HG02678 (cell line): ENCODE measurements at regions not wholly inside any gene's neighbourhood (a gene's known extent, or its start where the extent isn't known, plus 50 kb on each side); places are given as distances from the start of the nearest gene placed in this dataset.

Source experiments
- ATAC-seq: cut with Tn5 transposase; IDR thresholded peaks from one replicate; pipeline ENCODE4 v1.9.1; 2021; ENCODE audit warnings: mild to moderate bottlenecking, moderate library complexity; ENCODE audit not compliant: unreplicated experiment

DNA sequence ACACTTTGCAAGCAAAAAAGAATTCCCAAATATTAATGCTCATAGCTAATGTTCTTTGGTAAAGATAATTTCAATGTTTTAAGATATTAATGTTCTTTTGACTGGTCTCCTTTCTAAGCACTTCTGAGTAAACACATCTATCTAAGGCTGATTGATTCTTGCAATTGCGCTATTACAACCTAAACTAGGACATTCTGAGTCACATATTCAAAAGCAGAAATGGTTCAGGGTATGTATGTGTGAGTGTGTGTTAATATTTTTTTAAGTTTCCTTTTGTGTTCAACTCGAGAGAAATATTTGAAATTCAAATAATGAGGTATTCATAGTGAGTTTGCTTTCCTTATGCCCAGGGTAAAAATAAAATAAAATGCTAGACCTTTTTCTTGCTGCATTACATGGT, 203.6 kb upstream of the GRIK3 start:
- ATAC-seq, result no peak

DNA sequence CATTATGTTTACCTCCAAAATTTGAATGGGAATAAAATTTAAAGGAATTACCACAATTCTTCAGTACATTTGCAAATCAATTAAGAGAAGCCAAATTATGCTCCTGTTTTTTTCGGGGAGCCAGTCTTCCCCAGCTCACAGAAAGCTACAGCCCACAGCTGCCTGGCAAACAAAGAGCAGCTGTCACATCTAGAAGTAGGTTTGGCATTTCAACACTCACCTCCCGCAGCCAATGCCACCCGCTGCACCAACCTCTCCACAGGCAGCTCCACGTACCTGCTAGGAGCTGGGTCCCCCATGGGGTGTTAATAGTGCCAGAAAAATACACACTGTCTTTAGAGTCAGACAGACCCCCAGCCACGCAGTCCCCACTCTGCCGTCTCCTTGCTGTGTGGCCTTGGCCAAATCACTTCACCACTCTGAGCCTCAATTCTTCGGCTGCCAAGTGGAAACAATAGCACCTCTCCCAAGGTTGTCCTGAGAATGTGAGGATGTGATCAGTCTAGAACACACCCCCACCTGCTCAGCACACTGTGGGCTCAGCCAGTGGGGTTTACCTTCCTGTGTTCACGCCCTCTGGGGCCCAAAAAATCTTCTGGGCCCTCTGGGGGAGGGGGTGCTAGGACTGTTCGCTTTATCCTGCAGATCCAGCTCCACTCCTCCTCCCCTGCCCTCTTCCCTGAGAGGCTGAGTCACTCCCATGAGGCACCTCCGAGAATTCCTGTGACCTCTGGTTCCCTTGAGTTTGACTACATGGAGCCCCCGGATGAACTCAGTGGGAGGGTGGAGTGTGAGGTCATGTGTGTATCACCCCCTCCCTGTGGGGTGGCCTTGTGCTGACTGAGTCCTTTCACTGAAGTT, 204.3 kb upstream of the GRIK3 start:
- no peak for ATAC-seq

DNA sequence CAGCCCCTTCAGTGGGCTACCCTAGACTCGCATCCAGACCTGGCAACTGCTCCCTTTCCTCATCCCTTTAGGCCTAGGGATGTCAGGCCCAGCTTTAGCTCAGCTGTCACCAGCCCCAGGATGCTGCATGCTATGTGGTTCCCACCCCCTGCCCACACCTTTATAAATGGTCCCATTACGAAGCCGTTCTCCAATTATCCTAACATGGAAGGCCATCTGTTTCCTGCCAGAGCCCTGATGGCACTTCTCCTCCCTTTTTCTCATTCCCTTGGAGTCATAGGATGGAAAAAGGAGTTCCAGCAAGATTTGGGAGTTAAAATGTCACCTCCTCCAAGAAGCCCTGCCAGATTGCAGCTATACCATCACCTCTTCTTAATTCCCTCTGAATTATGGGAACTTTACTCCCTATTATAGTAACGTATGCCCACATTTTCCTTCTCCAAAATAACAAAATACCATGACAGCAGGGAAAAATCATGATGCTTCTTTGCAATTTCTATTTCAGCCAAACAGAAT, 205.0 kb upstream of the GRIK3 start:
- no peak for ATAC-seq

DNA sequence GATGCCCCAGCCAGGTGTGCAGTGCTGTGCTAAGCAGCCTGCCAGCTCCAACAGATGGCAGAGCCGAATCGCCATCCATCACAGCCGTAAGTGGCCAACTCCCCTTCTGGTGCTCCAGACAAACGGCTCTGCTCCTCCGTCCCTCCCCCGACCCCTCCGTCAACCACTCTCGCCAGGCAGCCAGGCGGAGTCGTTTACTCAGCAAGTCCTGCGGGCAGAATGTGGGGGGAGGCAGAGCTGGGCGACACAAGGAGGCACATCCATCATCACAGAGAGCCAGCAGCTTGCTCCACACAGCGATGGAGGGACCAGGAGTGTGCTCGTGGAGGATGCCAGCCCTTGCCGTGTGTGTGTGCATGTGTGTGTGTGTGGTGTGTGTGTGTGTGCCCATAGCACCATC, 206.6 kb upstream of the GRIK3 start:
- no peak for ATAC-seq

DNA sequence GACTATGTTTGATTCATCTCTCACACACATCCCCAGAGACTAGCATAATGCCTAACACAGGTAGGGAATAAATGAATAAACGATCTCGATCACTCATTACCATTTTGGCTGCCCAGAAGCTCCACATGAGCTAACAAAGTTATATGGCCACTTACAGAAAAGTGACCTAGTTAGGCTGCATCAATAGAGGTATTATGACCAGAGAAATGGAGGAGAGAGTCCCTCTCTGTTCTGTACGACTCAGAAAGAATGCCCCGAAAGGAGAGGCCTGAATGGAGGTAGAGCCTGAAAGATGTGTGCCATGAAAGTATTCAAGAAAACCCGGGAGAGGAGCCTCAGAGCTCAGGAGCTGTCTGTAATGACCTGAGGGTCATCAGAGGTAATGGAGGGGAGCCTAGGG, 208.2 kb upstream of the GRIK3 start:
- ATAC-seq, result no peak

DNA sequence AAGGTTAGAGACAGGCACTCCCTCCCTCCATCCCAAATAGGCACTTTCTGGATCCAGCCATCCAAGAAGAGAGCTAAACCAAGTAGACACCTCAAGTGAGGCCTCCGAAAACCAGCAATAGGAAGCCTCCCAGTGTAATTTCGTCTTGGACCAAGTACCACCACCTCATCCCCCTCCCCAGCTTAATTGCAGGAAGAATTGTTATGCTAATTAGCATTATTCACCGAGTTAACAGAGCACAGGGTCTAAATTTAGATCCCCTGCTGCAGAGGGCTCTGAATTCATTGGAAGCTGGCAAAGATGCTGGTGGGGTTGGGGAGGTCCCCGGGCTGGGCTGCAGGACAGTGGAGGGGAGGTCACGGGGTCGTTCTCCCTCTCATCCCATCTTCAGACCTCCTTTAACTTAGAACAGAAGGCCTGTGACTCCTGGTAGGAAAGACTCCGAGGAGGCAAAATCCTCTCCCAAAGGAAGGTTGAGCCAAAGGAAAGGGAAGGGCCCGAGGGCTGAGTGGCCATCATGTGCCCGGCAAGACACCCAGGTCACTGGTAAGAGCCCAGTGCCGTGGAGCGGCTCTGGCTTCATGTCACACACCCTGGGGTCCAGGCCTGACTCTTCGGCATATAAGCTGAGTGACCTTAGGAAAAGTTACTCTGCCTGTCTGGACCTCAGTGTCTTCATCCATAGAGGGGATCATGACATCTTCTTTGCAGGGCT, 209.2 kb upstream of the GRIK3 start:
- no peak for ATAC-seq

DNA sequence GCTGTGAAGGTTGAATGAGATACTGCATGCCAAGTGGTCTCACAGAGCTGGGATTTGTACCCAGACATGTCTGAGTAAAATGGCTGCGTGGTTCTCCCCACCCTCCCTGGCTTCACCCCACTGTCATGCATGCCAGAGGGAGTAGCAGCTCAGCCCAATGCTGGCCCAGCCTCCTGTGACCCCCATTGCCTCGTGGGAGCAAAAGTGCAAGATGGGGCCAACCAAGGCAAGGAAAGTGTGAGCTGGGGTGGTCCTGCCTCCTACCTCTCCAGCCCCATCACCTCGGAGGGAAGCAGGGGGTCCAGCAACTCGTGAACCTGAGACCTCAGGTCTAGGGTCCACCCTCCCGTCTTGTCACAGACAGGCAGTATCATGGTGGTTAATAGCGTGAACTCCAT, 209.8 kb upstream of the GRIK3 start:
- no peak for ATAC-seq

DNA sequence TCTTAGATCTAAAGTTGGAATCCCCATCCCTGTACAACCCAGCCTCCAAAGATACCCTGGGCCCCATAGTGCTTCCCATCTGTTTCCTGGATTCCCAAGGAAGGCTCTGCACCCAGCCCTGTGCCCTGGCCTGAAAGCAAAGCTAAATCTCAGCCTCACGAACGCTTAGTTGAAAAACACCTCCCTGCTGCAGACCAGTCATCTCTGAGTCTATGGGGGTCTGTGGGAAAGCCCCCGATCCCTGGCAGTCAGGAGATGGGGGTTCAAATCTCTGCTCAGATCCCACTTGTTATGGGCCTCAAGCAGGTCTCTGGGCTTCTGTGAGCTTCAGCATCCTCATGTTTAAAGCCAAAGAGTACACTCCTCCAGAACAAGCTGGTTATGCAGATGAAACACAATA, 210.5 kb upstream of the GRIK3 start:
- no peak for ATAC-seq

DNA sequence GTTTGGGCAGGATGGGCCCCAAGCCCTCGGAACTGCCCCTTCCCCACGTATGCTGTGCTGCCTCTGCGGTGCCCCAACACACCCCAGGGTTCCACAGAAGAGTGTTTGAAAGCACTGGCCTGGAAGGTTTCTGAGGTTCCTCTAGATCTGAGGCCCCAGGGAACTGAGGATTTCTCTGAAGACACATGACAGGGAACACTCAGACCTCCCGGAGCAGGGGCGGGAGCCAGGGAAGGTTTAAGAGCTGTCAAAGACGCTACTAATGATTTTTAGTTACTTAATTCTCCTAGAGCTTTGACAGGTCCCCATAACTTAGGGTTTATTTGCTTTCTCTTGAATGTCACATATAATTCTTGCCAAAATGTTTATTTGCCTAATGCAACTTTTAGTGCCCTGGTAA, 212.3 kb upstream of the GRIK3 start:
- no peak for ATAC-seq

DNA sequence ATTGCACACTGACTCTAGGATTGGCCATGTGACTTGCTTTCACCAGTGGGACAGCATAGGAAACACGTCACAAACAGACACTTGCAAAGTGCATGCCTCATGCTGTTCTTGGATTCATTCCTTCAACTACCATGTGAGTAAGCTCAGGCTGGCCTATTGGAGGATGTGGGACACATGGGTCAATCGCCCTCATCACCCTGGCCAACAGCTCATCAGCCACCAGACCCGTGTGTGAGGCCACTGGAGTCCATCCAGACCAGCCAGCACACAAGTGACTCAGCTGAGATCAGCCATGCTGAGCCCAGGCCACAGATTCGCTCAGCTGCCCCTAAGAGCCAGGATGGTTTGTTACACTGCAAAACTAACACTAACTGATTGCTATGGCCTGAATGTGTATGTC, 216.1 kb upstream of the GRIK3 start:
- ATAC-seq, result no peak

DNA sequence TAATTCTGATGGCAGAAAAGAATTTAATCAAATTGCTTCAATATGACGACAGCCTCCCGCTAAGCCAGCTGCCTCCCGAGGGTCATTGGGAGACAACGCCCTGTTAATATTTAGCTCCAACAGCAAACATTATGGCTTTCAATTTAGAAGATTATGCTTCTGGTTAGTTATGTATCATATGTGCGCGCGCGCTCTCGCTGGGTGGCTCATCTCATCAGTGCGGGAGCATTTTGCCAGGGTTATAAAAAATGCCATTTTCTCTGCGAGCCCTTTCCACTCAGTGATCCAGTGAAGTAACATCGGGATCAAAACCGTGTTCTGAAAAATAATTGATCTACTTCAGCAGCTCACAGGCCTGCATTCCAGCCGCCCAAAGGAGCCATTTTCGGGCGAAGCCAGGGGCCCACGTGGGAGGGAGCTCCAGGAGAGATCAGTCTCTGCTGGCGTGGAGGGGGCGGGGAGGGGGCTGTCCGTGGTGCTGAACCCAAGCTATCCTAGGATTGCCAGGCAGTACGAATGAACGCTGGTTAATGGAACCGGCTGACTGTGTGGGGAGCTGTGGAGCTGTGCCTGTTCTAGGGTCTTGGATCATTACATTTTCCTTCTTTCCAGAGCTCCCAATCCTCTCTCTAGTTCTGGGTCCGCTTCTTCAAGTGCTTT, 219.1 kb upstream of the ZC3H12A start:
- ATAC-seq, result no peak

DNA sequence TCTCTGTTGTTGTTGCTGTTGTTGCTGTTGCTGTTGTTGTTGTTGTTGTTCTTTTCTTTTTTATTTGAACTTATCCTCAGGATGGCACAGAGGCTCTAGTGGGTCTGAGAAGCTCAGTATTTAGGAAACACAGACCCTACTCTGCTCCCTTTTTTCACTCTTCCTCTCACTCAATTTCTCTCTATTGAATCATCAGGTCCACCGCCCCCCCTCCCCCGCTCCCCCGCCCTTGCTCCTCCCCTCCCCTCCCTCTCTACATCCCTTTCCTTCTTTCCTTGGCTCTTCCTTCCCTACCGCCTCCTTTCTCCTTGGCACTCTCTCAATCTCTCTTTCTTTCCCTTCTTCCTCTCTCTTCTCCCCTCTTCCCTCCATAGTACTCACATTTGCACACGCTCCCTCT, 218.5 kb upstream of the ZC3H12A start:
- ATAC-seq, result no peak

DNA sequence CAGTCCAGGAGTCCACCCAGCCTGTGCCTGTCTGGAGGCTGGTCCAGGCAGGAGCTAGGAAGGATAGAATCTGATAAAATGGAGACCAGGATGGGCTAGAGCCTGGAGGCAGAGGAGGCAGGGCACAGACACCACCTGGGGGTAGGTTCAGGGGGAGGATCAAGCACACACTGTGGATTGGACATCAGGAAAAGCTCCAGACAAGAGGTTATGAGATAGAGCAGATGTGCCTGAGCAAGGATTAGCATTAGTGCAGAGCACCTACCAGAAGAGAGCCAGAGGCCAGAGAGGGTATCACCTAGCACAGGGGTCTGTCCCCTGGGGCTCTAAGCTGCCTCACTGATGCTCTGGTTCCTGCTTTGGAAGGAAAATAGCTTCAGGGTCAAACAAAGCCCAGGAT, 216.7 kb upstream of the ZC3H12A start:
- ATAC-seq, result no peak

DNA sequence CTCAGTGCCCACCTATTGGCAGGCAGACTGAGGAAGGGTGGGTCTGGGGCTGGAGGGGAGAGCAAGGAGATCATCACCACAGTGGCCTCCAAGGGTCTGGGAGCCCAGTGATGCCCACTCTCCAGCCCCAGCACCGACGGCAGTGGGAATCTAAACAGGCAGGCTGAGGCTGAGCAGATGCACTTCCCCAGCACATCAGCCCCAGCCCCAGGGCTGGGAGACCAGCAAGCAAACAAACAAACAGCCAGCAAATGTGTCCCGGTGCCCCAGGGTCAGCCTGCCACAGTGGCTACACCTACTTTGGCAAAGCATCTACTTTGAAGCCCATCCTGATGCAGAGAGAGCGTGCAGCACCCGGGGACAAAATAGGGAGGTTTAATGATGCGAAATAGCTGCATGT, 216.3 kb upstream of the ZC3H12A start:
- no peak for ATAC-seq

DNA sequence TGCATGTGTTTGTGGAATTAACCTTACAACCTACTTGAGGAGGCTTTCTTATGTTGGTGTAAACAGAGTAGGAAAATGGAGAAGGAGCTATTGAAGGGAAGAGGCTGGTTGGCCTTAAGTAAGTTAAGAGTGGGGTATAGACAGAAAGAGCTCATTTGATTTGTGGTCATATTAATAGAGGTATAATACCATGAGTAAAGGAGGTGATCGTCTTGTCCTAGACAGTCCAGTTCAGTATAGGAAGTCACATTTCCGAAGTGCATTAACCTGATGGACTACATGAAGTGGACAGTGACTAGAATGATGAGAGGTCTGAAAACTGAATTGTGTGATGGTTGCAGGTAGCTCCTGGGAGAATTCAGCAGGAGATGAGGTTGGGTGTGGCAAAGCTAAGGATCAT, 215.4 kb upstream of the ZC3H12A start:
- ATAC-seq, result no peak

DNA sequence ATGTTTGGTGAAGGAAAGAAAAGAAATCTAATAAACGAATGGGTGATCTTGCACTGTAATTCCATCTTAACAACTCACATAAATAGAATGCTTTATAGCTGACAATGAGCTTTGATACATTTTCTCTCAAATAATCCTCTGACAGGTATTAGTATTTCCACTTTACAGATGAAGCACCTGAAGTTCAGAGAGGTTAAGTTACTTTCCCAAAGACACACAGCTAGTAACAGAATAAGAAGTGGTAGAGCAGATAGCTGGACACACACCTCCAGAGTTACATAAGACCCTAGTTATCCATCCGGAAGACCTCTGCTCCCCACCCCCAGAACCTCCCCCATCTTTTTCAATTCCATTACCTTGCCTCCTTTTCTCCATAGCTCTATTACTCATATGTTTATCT, 213.3 kb upstream of the ZC3H12A start:
- ATAC-seq, result no peak

DNA sequence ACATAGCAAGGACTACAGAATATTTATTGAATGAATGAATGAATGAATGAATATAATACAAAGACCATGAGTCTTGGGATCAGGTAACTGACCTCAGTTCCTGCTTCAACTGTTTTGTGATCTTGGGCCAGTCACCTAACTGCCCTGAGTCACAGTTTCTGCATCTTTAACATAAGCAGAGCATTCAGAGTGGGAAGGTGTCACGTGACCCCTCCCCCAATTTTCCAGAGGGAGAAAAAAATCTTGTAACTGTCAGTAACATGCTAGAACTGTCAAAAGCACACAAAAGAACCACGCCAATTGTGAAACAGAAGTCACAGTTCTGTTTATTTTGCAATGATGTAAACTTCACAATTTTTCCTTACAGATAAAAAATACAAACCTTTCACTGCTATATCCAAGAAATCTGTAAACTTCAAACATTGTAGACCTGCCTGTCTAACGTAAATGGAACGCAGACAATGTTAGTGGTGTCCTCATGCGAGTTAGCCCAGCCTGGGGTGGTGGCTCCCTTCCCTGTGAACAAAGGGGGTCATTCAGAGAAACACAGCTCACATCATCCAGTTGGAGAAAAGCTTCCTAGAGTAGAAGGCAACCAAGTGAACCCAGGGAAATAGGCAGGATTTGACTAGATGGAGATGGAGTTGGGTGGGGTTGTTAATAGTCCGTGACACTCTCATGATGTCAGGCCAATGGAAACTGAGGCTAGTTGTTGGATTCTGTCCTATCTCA, 211.8 kb upstream of the ZC3H12A start:
- no peak for ATAC-seq

DNA sequence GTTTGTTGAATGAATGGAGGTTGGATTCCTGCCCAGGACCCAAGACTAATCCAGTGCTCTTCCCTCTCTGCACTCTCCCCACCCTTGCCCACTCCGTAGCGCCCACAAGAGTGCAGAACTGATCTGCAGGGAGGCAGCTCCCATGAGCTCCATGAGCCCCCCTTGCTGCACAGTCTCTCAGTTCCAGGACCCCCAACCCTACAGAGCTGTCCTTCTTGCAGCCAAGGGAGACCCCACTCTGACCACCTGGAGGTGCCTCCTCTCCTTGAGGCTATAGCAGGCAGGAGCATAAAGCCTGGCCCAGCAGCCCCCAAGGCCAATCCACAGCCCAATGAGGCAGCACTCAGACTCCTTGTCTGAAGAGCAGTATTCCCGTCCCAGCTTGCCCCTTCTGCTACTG, 209.2 kb upstream of the ZC3H12A start:
- ATAC-seq, result no peak

DNA sequence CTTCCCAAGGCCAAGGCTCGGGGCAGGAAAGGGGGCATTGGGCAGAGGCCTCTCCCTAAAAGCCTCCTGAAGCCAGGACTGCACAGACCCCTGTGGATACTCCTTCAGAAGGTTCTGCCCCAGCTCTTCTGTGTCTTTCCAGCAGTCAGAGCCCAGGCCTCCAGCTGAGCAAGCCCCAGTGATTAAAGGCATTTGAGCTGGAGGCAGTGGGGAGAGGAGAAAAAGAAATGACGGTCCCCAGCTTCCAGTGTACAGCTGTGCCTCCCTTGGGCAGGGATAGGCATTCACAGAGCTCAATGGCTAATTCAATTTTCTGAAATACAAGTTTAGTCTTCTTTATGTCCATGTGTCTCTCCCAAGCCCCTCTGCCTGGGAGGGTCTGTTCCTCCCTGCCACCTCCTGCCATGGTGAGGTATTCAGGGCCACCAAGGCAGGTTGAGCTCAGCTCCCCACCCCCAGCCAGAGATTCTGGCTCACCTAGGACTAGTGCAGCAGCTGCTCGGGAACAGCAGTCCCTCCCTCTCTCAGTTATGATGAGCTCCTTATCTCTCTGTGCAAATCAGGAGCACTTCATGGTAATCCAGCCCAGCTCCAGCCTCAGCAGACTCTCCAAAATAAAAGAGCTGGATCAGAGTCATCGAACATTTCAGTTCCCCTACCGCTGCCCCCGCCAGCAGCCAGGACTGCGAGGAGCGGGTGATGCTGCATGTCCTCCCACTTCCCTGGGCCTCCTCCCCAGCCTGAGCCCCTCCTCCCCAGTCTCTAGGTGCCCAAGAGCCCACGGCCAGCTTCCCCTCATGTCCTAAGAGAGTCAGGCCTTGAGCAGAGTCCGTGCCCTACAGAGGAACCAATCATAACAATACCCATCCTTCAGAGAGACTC, 208.4 kb upstream of the ZC3H12A start:
- ATAC-seq, result no peak
